Neural progenitor cell (in vitro differentiated cells): ENCODE measurements at regions not wholly inside any gene's neighbourhood (a gene's known extent, or its start where the extent isn't known, plus 50 kb on each side); places are given as distances from the start of the nearest gene placed in this dataset.

Experiments
- EZH2 ChIP-seq: fragments of 200-600 bp; sonication (generic); IDR thresholded peaks from 2 replicates; pipeline ENCODE4 v1.6.1; 2017; ENCODE audit warnings: antibody characterized with exemption, mild to moderate bottlenecking, moderate library complexity
- EZH2phosphoT487 ChIP-seq: fragments of 200-600 bp; sonication (generic); IDR thresholded peaks from 2 replicates; pipeline ENCODE4 v1.6.1; 2017; ENCODE audit warnings: antibody characterized with exemption
- TF ChIP-seq, protein P1 (sequence below): fragments of 200-600 bp; sonication (generic); IDR thresholded peaks from 2 replicates; pipeline ENCODE4 v1.5.1; 2017; ENCODE audit warnings: antibody characterized with exemption, mild to moderate bottlenecking

DNA sequence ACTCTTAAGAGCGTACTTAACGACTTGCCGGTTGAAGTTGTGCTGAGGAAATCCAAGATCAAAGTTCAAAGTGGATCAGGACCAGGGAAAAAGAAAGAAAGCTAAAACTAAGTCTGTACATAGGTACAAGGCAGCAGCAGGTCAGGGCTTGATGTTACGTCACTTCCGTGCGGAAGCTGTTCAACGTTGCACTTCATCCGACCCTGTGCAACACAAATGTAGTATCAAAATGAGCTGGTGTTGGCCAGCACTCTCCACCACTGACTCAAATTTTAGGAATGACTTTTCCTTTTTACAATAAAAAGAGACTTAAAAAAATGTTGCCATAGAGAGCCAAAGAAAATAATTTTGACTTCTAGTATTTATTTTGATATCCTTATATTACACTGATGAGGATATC, 1315.4 kb downstream of the EFNB2 start:
- TF ChIP-seq, protein P1, sequence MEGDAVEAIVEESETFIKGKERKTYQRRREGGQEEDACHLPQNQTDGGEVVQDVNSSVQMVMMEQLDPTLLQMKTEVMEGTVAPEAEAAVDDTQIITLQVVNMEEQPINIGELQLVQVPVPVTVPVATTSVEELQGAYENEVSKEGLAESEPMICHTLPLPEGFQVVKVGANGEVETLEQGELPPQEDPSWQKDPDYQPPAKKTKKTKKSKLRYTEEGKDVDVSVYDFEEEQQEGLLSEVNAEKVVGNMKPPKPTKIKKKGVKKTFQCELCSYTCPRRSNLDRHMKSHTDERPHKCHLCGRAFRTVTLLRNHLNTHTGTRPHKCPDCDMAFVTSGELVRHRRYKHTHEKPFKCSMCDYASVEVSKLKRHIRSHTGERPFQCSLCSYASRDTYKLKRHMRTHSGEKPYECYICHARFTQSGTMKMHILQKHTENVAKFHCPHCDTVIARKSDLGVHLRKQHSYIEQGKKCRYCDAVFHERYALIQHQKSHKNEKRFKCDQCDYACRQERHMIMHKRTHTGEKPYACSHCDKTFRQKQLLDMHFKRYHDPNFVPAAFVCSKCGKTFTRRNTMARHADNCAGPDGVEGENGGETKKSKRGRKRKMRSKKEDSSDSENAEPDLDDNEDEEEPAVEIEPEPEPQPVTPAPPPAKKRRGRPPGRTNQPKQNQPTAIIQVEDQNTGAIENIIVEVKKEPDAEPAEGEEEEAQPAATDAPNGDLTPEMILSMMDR = no peak
- TF ChIP-seq EZH2 = no peak
- no peak for TF ChIP-seq EZH2phosphoT487
